Hematopoietic multipotent progenitor cell treated with erythropoietin and hydrocortisone succinate and interleukin-3 and kit ligand, for 6 days (in vitro differentiated cells): ENCODE measurements at regions not wholly inside any gene's neighbourhood (a gene's known extent, or its start where the extent isn't known, plus 50 kb on each side); places are given as distances from the start of the nearest gene placed in this dataset.
"Not testable (repeated sequence)": the region's sequence is repeated elsewhere in the genome, so short reads cannot be mapped to it uniquely, and the experiment has no call there.

Experiments
- DNase-seq: peaks from one replicate; pipeline ENCODE4 v3.0.0-alpha.2; 2015

- DNase-seq: not testable (repeated sequence)
These were observed 52.5 kb upstream of the CCDC71L start for GRCh38 chr7:106713452-106713851.

- not testable (repeated sequence) for DNase-seq
These were observed 53.9 kb upstream of the CCDC71L start for GRCh38 chr7:106714590-106715442.

DNA sequence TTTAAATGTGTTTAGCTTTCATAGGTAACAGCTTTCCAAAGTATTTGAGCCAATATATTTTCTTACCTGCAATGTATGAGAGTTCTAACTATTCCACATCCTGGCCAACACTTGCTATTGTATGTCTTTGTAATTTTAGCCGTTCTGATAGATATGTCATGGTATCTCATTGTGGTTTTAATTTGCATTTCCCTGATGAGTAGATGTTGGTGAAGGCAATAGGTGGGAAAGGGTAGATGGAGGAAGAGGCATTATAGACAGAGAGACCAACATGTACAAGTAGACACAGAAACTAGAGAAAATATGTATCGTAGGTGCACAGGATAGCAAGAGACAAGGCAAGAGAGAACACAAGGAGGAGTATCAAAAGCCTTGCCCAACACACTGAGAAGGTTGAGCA, 54.8 kb upstream of the CCDC71L start:
- DNase-seq: no peak

GRCh38 chr7:106717254-106717954, 56.4 kb upstream of the CCDC71L start:
- DNase-seq: no peak

DNA sequence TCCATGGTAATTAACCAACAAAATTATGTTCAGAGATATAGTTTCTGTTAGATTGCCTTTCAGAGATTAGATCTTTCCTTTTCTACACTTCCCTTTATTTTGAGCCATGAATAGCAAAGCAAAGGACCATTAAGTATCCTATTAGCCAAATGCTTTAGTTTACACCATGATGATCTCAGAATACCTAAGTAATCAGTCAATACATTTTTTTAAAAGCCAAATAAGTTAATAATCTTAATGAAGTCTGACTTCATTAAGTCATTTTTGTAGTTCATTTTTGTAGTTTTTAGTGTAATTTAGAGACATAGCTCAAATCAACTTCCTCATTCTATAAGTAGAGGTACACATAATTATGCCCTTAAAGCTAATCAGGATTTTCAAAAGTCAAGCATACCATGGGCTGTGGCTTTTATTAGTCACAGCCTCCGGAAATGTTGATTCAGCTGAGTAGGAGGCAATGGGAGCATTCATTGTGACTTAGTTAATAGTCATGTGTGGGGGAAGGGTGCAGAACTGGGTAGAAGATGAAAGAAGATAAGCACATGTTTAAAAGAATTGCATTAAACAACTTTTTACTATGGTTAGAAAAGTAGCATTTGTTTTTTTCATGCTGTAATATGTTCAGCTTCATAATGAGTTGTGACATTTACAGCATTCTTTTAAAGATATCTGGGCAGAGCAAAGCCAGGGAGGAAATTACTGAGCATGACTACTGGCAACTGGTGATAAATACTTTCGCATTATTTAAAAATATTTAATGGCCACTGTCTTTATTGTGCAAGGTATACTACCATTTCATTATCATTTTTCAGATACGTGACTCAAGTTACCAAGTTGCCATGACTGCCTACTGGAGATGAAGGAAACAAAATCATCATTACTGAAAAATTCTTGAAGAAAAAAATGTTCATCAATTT, 57.3 kb upstream of the CCDC71L start:
- peak; percentile 93 for DNase-seq

DNA sequence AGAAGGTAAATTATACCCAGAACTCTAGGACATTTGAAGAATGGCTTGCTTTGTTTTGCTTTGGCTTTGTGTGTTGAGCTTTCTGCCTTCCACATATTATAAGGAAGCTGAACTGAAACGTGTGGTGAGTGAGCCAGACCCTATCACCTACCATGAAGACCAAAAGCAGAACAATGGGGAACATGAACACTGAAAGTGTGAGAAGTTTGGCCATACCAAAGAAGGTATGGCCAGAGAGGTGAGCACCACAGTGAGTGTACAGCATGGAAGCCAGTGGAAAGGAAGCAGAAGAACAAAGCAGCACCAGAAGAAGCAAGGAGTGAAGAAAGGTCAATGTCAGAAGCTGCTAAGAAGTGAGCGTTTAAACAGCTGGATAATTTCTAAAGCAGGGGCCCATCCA, 59.7 kb upstream of the CCDC71L start:
- DNase-seq: peak; percentile 36

GRCh38 chr7:106721816-106722785, 61.1 kb upstream of the CCDC71L start:
- peak; percentile 41 for DNase-seq

DNA sequence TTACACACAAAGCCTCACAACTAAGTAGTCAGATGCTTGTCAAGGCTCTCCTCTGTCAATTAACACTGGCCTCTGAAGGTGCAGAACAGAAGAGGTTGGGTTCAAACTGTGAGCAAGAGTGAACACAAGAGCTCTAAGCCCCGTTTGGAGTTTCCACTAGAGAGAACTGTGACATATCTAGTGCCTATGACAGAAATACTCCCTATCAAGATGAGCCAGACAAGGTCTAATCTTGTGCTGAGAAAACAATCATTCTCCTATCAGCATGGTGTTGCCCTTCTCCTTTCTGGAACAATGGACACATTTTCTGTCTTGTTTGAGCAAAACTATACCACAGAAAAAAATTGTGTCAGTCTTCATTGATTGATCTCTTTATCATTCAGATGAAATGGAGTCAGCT, 62.4 kb upstream of the CCDC71L start:
- no peak for DNase-seq

- DNase-seq: no peak
These were observed 68.9 kb upstream of the CCDC71L start for GRCh38 chr7:106729720-106730385.

DNA sequence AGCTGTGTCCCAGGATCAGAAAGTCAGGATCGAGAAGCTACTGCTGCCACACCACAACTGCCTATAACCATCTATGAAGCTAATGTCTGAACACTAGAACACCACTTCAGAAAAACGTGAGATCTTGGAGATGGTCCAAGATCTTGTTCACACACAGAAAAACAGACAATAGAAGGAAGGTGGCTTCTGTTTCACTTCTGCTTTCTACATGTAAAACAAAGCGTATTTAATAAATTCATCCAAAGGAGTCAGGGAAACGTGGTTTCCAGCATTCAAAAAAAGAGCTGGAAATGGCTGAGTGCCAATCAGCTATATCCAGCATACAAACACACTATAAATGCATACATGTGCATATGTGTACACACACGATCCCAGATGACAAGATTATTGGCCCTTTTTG, 70.2 kb upstream of the CCDC71L start:
- DNase-seq: peak; percentile 54

DNA sequence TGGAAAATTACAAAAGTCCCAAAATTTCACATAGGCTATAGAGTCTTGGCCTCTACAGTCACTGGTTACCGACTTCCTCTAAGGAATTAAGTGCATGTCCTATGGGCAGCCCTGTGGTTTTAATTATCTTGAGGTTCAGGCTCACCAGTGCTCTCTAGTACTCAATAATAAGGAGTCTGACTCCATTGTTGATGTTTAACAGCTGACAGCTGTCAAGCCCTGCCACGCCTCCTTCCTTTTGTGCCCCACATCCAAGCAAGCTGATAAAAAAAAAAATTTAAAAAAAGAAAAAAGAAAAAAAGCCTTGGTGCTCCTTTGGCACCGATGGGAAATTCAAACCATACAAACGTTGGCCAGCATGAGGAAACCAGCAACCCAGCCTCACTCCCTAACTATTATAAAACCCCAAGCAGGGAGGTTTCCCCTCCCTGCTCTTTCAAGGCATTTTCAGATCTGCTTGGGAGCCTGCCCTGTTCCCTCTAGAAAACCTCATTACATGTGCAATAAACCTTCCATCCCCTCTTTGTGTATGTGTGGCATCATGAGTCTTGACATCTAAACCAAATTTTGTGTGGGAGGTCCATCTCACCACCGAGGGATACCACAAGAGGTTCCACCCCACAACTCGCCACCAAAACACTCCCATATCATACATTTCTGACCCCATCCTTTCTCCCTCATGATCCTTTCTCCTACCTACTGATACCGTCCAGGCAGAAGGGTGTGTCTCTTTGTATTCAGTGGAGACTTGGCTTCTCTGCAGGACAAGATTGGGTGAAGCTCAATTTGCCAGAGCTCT, 70.9 kb upstream of the CCDC71L start:
- peak; percentile 62 for DNase-seq

GRCh38 chr7:106735637-106736036, 74.7 kb upstream of the CCDC71L start:
- no peak for DNase-seq

GRCh38 chr7:106736123-106736507, 75.2 kb upstream of the CCDC71L start:
- no peak for DNase-seq

GRCh38 chr7:106736508-106737201, 75.7 kb upstream of the CCDC71L start:
- DNase-seq: peak; percentile 86

DNA sequence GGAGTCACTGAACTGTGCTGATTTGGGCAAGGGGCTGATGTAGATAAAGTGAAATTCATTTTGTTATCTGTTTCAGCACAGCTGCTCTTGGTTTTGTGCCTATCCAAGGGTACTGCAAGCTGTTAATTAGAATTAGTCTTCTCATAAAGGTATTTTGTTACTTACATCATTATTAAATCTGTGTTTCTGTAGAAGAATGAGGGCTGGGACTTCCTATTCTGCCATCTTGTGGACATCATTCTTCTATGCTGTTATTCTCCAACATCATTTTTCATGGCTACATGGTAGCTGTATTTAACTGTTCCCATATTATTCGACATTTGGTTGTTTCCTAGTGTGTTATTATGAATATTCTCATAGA, 76.2 kb upstream of the CCDC71L start:
- DNase-seq: peak; percentile 51

DNA sequence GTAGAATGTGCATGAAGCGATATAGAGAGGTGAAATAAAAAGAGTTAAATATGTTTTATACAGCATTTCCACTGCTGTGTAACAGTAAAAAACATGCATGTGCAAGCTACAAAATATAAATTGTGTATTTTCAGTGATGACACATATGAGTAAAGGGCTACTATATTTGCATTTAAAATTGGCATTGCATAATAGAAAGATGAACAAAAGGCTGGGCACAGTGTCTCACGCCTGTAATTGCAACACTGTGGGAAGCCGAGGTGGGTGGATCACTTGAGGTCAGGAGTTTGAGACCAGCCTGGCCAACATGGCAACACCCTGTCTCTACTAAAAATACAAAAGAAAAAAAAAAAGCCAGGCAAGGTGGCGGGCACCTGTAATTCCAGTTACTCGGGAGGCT, 79.8 kb upstream of the CCDC71L start:
- DNase-seq: no peak

- DNase-seq: no peak
These were observed 83.7 kb upstream of the CCDC71L start for GRCh38 chr7:106744563-106745091.

DNA sequence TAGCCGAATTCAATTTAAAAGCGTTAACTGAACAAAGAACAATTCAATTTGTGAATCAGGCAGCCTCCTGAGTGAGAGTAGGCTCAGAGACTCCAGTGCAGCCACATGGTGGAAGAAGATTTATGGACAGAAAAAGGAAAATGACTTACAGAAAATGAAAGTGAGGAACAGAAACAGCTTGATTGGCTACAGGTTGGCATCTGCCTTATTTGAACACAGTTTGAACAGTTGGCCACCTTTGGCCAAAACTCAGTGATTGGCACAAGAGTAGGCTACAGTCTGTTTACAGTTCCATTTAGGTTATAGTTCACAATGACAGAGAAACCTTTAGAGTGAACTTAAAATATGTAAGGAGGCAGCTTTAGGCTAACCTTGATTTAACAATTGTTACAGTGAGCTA, 86.3 kb upstream of the CCDC71L start:
- not testable (repeated sequence) for DNase-seq

DNA sequence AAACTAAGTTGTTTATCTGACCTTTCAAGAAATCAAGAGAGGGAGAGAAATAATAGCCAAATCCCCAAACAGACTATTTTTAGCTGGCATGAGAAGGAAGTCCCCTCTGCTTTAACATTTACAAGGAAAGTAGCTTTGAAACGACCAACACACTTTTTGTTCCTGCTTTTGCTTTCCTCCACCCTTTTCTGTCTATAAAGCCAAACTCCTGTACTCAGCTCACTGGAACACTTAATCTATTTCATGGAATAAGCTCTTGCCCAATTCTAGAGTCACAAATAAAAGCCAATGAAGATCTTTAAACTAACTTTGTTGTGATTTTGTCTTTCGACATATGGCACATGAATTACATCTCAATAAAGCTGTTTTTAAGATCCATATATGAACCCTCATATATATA, 86.8 kb upstream of the CCDC71L start:
- DNase-seq: no peak

GRCh38 chr7:106749165-106749564, 88.2 kb upstream of the CCDC71L start:
- no peak for DNase-seq
